Prostate gland (tissue), 2 donors: ENCODE measurements at regions not wholly inside any gene's neighbourhood (a gene's known extent, or its start where the extent isn't known, plus 50 kb on each side); places are given as distances from the start of the nearest gene placed in this dataset.

ENCODE experiments used
- DNase-seq: peaks from one replicate; pipeline ENCODE4 v3.0.0-alpha.2; 2019; ENCODE audit warnings: low spot score
- H3K27ac ChIP-seq, 2 donors: fragments of 200-600 bp; sonication (generic); 2 replicates each; pipeline ENCODE4 v1.5.1; 2017 to 2019
- H3K27me3 ChIP-seq: fragments of 200-600 bp; sonication (generic); replicated peaks from 2 replicates; pipeline ENCODE4 v1.5.1; 2019; ENCODE audit not compliant: insufficient read depth
- H3K36me3 ChIP-seq, 2 donors: fragments of 200-600 bp; sonication (generic); 1 replicate in 1 of 2; 2 replicates in 1 of 2; pipeline versions ENCODE4 v1.5.1 to v1.8.1; 2017 to 2019
- H3K4me1 ChIP-seq: fragments of 200-600 bp; sonication (generic); replicated peaks from 2 replicates; pipeline ENCODE4 v1.5.1; 2019
- H3K4me3 ChIP-seq, 2 donors: fragments of 200-600 bp; sonication (generic); 2 replicates each; pipeline ENCODE4 v1.5.1; 2017 to 2019
- H3K9me3 ChIP-seq: fragments of 200-600 bp; sonication (generic); 2 replicates; pipeline ENCODE4 v1.5.1; 2017
- POLR2A ChIP-seq: fragments of 450-650 bp; IDR thresholded peaks from one replicate; pipeline ENCODE4 v1.6.1; 2016; ENCODE audit warnings: antibody characterized with exemption, mild to moderate bottlenecking
- POLR2AphosphoS5 ChIP-seq: sonication (generic); formaldehyde crosslinking; IDR thresholded peaks from one replicate; pipeline ENCODE4 v1.6.1; 2017; ENCODE audit warnings: antibody characterized with exemption
- WGBS: methylation state at CpG from one replicate; pipeline ENCODE4 v1.1.5; 2018; 5-methylcytosine and 5-hydroxymethylcytosine counted together
- intact Hi-C: fragments of 100-400 bp; cut with DNase I; formaldehyde crosslinking; loops from one replicate; pipeline ENCODE4 v1.14.2; 2022
- TF ChIP-seq, protein P1 (sequence below), 4 experiments: fragments of 200-600 bp in 2 of 4; fragments of 450-650 bp in 2 of 4; sonication (generic) in 2 of 4; IDR thresholded peaks; 1 replicate in 3 of 4; 2 replicates in 1 of 4; pipeline ENCODE4 v1.5.1; 2016 to 2019; ENCODE audit warnings: antibody characterized with exemption in 4 of 4, mild to moderate bottlenecking in 2 of 4, moderate library complexity in 2 of 4

DNA sequence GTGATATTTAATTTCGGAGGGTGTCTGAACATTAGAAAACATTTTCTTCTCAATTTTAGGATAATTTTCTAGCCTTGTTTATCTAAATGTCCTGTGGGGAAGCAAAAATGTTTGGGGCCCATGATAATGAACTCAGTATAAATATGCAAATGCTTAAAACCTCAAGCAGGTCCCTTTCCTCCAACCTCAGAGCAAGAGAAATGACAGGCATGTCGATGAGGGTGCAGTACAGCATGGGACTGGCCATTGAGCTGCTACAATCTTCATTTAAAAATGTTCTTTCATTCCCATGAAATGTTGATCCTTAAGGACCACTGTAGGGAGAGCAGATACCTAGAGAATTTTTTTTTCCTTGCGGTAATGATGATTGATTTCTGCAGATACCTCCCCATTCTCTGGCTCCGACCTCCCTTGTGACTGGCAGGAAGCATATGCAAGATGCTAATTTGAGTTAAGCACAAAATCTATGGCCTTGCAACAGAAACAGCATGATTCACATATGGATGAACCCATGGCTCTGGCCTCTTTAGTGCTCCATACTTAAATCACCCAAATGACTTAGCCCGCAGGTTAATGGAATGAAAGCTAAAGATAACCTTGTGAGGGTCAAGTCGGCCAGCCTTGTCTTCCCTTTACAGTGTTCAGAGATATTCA is 243.3 kb downstream of the SOX4 start:
- H3K4me1 ChIP-seq = no peaks in the 10 kb centered on the region
- DNase-seq = no peak
- H3K27me3 ChIP-seq = no peaks in the 10 kb centered on the region
- TF ChIP-seq POLR2A = no peak
- TF ChIP-seq, protein P1, sequence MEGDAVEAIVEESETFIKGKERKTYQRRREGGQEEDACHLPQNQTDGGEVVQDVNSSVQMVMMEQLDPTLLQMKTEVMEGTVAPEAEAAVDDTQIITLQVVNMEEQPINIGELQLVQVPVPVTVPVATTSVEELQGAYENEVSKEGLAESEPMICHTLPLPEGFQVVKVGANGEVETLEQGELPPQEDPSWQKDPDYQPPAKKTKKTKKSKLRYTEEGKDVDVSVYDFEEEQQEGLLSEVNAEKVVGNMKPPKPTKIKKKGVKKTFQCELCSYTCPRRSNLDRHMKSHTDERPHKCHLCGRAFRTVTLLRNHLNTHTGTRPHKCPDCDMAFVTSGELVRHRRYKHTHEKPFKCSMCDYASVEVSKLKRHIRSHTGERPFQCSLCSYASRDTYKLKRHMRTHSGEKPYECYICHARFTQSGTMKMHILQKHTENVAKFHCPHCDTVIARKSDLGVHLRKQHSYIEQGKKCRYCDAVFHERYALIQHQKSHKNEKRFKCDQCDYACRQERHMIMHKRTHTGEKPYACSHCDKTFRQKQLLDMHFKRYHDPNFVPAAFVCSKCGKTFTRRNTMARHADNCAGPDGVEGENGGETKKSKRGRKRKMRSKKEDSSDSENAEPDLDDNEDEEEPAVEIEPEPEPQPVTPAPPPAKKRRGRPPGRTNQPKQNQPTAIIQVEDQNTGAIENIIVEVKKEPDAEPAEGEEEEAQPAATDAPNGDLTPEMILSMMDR (IDR thresholded peaks at IDR 0.05) = no peak
- no peak for TF ChIP-seq POLR2AphosphoS5
- no peaks in the 10 kb centered on the region for H3K36me3 ChIP-seq
- WGBS = 82% methylated on average over 6 of the region's 6 CpGs
- no peaks in the 10 kb centered on the region for H3K9me3 ChIP-seq
- intact Hi-C loops = loop anchor here (10.0 kb wide), 1 partner anchor 118 kb away; no protein-coding TSS in a partner anchor
- no peak overlapping the region for H3K4me3 ChIP-seq
- H3K27ac ChIP-seq = no peak overlapping the region

DNA sequence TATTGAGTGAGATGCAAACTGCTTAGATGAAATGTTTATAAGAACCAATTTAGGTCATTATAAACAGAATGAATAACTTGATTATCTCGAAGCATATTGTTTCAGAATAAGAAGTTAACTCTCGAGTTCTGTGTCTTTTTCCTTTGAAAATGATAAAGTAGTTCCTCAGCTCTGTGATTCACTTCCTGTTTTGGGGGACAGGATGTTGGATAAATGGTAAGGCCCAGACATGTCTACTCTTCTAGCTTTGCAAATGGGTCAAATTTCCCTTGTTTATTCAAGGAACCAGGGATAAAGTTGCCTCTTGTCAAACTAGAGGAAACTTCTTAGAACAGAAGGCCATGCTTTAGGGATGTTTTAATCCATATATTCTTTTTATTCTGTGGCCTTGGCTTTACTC is 246.9 kb downstream of the SOX4 start:
- TF ChIP-seq, protein P1 (IDR thresholded peaks at IDR 0.05) = no peak
- TF ChIP-seq POLR2AphosphoS5 (no peak), POLR2A (no peak)

DNA sequence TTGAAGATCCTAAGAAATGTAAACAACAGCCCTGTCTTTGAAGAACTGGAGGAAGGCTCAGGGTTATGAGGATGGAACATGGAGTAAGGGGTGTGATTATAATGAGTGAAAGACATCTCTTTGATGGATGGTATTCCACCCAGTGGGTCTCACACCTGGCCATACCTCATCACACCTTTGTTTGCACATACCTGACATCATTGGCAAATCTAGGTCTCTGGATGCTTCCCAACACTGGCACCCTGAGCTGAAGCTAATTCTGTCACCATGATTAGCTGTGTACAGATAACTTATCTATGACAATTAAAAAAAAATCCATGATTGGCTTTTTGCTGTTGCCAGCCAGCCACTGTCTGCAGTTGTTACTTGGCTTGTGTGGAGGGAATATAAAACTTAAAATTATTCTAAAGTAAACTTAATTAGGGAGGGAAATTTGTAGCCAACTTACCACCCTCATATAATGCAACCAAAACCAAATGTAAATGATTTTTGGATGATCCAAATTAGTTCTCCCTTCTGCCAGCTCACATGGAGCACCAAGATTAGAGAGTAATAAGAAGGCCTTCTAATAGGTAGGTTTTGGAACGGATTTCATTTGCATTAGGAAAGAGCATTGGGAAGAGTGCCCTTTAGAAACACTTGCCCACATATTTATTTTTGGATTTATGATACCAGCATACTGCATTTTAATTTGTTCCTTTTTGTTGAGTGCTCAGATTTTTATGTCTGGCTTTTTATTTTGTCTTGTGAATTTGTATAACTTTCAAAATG is 249.5 kb downstream of the SOX4 start:
- 39% methylated on average over 1 of the region's 1 CpG for WGBS
- Histone ChIP-seq H3K36me3 (no peaks in the 10 kb centered on the region), H3K27ac (no peak overlapping the region), H3K4me1 (no peaks in the 10 kb centered on the region), H3K27me3 (no peaks in the 10 kb centered on the region), H3K4me3 (no peak overlapping the region), H3K9me3 (no peaks in the 10 kb centered on the region)
- intact Hi-C loops = loop anchor here (10.0 kb wide), 1 partner anchor 248 kb away; the partner anchor contains the start of gene SOX4
- TF ChIP-seq, protein P1 (IDR thresholded peaks at IDR 0.05) = no peak
- no peak for TF ChIP-seq POLR2AphosphoS5
- no peak for DNase-seq

More for the DNA sequence above, 246.9 kb downstream of the SOX4 start:
- Histone ChIP-seq H3K4me1 (no peaks in the 10 kb centered on the region), H3K36me3 (no peaks in the 10 kb centered on the region), H3K27me3 (no peaks in the 10 kb centered on the region), H3K27ac (no peak overlapping the region), H3K4me3 (no peak overlapping the region), H3K9me3 (no peaks in the 10 kb centered on the region)
- 52% methylated on average over 2 of the region's 2 CpGs for WGBS
- intact Hi-C loops = loop anchor here (10.0 kb wide), 1 partner anchor 246 kb away; the partner anchor contains the start of gene SOX4
- DNase-seq = no peak

DNA sequence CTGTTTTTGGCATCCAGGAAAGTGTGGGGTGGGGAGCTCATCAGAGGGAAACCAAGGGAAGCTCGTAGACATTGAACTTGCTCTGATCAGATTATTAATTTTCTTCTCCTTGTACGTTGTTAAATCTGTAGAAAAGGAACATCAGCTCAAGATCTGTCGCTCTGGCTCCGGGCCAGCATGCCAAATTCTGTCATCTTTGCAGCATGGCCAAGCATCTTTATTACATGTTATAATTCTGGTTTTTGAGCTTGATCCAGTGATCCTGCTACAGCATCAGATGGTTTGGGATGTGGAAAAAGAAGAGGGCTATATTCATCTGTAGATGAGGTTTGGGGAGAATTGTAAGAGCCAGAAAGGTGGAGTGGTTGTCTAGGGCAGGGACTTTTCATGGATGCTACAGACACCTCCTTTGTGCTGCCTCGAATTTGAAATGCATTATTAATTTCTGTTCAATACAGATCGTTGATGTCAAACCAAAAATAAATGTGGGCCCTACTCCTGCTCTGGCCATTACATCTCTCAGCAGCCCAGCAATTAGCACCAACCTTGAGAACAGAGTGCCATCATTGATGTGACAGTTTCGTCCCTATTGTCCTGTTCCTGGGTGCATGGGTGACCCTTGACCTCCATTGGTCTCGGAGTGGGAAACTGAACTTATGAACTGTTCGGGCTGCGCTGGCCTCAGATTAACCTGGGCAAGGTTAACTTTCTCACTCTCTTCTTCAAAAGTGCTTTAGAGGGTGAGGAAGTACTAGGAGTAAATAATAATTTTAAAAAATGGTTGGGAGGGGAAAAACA is 250.8 kb downstream of the SOX4 start:
- Histone ChIP-seq H3K27me3 (no peaks in the 10 kb centered on the region), H3K27ac (no peak overlapping the region), H3K9me3 (no peaks in the 10 kb centered on the region), H3K4me1 (no peaks in the 10 kb centered on the region), H3K36me3 (no peaks in the 10 kb centered on the region), H3K4me3 (no peak overlapping the region)
- DNase-seq = no peak
- intact Hi-C loops = loop anchor here (10.0 kb wide), 1 partner anchor 250 kb away; the partner anchor contains the start of gene SOX4
- TF ChIP-seq POLR2A (no peak), POLR2AphosphoS5 (no peak)
- TF ChIP-seq, protein P1 (IDR thresholded peaks at IDR 0.05) = no peak
- 77% methylated on average over 10 of the region's 10 CpGs for WGBS
